PC-9 (cell line): ENCODE measurements at regions not wholly inside any gene's neighbourhood (a gene's known extent, or its start where the extent isn't known, plus 50 kb on each side); places are given as distances from the start of the nearest gene placed in this dataset.

Experiments used
- CTCF ChIP-seq: fragments of 200-600 bp; sonication (generic); conservative IDR thresholded peaks from 2 replicates; pipeline ENCODE4 v1.6.1; 2017; ENCODE audit warnings: mixed run types, antibody characterized with exemption, mild to moderate bottlenecking, moderate library complexity
- EZH2 ChIP-seq: fragments of 200-600 bp; sonication (generic); IDR thresholded peaks from 2 replicates; pipeline ENCODE4 v1.8.0; 2017; ENCODE audit warnings: antibody characterized with exemption, low read depth

GRCh38 chr10:30756151-30756550 lies 126.6 kb upstream of the LYZL2 start:
- TF ChIP-seq EZH2 (no peak), CTCF (no peak)
